CD14-positive monocyte (primary cell): ENCODE measurements at regions not wholly inside any gene's neighbourhood (a gene's known extent, or its start where the extent isn't known, plus 50 kb on each side); places are given as distances from the start of the nearest gene placed in this dataset.

Experiments
- DNase-seq, 3 donors: peaks; one replicate each; pipeline ENCODE4 v3.0.0-alpha.2; 2011 to 2022
- H2AFZ ChIP-seq: 2 replicates; pipeline ENCODE4 v1.6.0; 2012; ENCODE audit warnings: mild to moderate bottlenecking, low read depth, low read length, inconsistent platforms; ENCODE audit not compliant: insufficient read depth, poor library complexity, severe bottlenecking
- H3K27ac ChIP-seq, 2 donors: 1 replicate in 1 of 2; 2 replicates in 1 of 2; pipeline ENCODE4 v1.5.1; 2012 to 2013; ENCODE audit warnings: low read length in 2 of 2, control low read depth in 1 of 2, inconsistent platforms in 1 of 2, low read depth in 1 of 2, mild to moderate bottlenecking in 1 of 2
- H3K27me3 ChIP-seq, 2 donors: one replicate each; pipeline versions ENCODE4 v1.6.0 to v1.6.1; 2011 to 2013; ENCODE audit warnings: low read length in 2 of 2; ENCODE audit not compliant: control insufficient read depth in 2 of 2, insufficient read depth in 2 of 2
- H3K36me3 ChIP-seq, 2 donors: replicated peaks in 1 of 2; 1 replicate in 1 of 2; 2 replicates in 1 of 2; pipeline versions ENCODE4 v1.5.1 to v1.6.1; 2012 to 2013; ENCODE audit warnings: low read length in 2 of 2, control low read depth in 1 of 2, inconsistent platforms in 1 of 2, mild to moderate bottlenecking in 1 of 2; ENCODE audit not compliant: insufficient read depth in 2 of 2, control insufficient read depth in 1 of 2
- H3K4me1 ChIP-seq, 2 donors: 1 replicate in 1 of 2; 2 replicates in 1 of 2; pipeline versions ENCODE4 v1.5.1 to v1.6.1; 2012 to 2013; ENCODE audit warnings: low read length in 2 of 2, control low read depth in 1 of 2, inconsistent platforms in 1 of 2, mild to moderate bottlenecking in 1 of 2, moderate library complexity in 1 of 2; ENCODE audit not compliant: insufficient read depth in 2 of 2, control insufficient read depth in 1 of 2
- H3K4me2 ChIP-seq: replicated peaks from 2 replicates; pipeline ENCODE3; 2012; ENCODE audit warnings: low read length, moderate library complexity, mild to moderate bottlenecking; ENCODE audit not compliant: poor library complexity, severe bottlenecking; ENCODE audit errors: extremely low read depth
- H3K4me3 ChIP-seq, 3 experiments: fragments of 200-600 bp in 1 of 3; sonication (generic) in 1 of 3; replicated peaks in 1 of 3; 1 replicate in 2 of 3; 2 replicates in 1 of 3; pipeline ENCODE4 v1.5.1; 2011 to 2013; ENCODE audit warnings: low read length in 3 of 3, mild to moderate bottlenecking in 3 of 3, control low read depth in 2 of 3, low read depth in 2 of 3, inconsistent platforms in 1 of 3, moderate library complexity in 1 of 3
- H3K79me2 ChIP-seq: 2 replicates; pipeline ENCODE4 v1.6.0; 2012; ENCODE audit warnings: mild to moderate bottlenecking, control low read depth, inconsistent platforms, low read length, moderate library complexity; ENCODE audit not compliant: insufficient read depth
- H3K9ac ChIP-seq: 2 replicates; pipeline ENCODE4 v1.6.0; 2017; ENCODE audit warnings: low read length, mild to moderate bottlenecking; ENCODE audit not compliant: insufficient read depth, poor library complexity, severe bottlenecking
- H3K9me3 ChIP-seq, 2 donors: replicated peaks in 1 of 2; 1 replicate in 1 of 2; 2 replicates in 1 of 2; pipeline versions ENCODE4 v1.5.1 to v1.6.1; 2012 to 2013; ENCODE audit warnings: low read length in 2 of 2, control low read depth in 1 of 2; ENCODE audit not compliant: control insufficient read depth in 1 of 2, insufficient read depth in 1 of 2
- H4K20me1 ChIP-seq: 2 replicates; pipeline ENCODE4 v1.6.0; 2012; ENCODE audit warnings: mild to moderate bottlenecking, low read length, control low read depth, moderate library complexity; ENCODE audit not compliant: insufficient read depth
- H3K27ac Mint-ChIP-seq, 7 donors: one replicate each; pipeline ENCODE4 v1.8.0; 2020; ENCODE audit warnings: mild to moderate bottlenecking in 7 of 7, mixed read lengths in 7 of 7, moderate library complexity in 6 of 7, inconsistent platforms in 2 of 7
- H3K27me3 Mint-ChIP-seq, 3 donors: one replicate each; pipeline ENCODE4 v1.8.0; 2021 to 2022; ENCODE audit warnings: low read depth in 3 of 3, mild to moderate bottlenecking in 3 of 3, mixed read lengths in 3 of 3, moderate library complexity in 3 of 3, inconsistent platforms in 1 of 3
- H3K36me3 Mint-ChIP-seq, 2 donors: one replicate each; pipeline ENCODE4 v1.8.0; 2020; ENCODE audit warnings: mixed read lengths in 2 of 2, inconsistent platforms in 1 of 2, mild to moderate bottlenecking in 1 of 2
- H3K4me1 Mint-ChIP-seq: one replicate; pipeline ENCODE4 v1.8.0; 2020; ENCODE audit warnings: mild to moderate bottlenecking, mixed read lengths
- H3K4me3 Mint-ChIP-seq, 2 donors: one replicate each; pipeline ENCODE4 v1.8.0; 2020; ENCODE audit warnings: mild to moderate bottlenecking in 2 of 2, mixed read lengths in 2 of 2, moderate library complexity in 1 of 2
- H3K9me3 Mint-ChIP-seq, 7 donors: one replicate each; pipeline ENCODE4 v1.8.0; 2020 to 2022; ENCODE audit warnings: mixed read lengths in 7 of 7, mild to moderate bottlenecking in 6 of 7, moderate library complexity in 6 of 7, inconsistent platforms in 2 of 7
- WGBS: methylation state at CpG from one replicate; pipeline ENCODE4 v1.1.5; 2013; ENCODE audit warnings: missing lambda C conversion rate; ENCODE audit not compliant: insufficient coverage; 5-methylcytosine and 5-hydroxymethylcytosine counted together
- intact Hi-C, 2 donors: fragments of 100-400 bp; cut with micrococcal nuclease; formaldehyde crosslinking; loops; one replicate each; pipeline versions ENCODE4 v1.15.0 to v1.15.1; 2023
- TF ChIP-seq, protein P1 (sequence below): fragments of 200-600 bp; IDR thresholded peaks from one replicate; pipeline ENCODE4 v1.8.0; 2022; ENCODE audit warnings: antibody characterized with exemption, mild to moderate bottlenecking

DNA sequence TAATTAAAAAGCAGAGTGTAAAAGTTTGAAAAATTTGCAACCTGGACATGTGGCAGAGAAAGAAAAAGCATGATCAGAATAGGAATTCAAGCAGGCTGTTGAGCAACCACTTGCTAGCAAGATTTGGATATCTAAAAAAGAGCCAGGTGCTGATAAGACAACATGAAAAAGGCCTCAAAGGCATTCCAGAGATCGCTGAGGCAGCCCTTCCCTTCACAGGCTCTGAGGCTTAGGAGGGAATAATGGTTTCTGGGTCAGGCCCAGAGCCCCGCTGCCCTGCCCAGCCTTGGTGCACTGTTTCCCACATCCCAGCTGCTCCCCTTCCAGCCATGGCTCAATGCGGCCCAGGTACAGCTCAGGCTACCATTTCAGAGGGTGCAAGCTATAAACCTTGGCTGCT lies 64.1 kb upstream of the EEPD1 start:
- no peaks in the 10 kb centered on the region for H3K79me2 ChIP-seq
- H3K36me3 Mint-ChIP-seq = no peaks in the 10 kb centered on the region
- no peak overlapping the region for H3K27ac Mint-ChIP-seq

DNA sequence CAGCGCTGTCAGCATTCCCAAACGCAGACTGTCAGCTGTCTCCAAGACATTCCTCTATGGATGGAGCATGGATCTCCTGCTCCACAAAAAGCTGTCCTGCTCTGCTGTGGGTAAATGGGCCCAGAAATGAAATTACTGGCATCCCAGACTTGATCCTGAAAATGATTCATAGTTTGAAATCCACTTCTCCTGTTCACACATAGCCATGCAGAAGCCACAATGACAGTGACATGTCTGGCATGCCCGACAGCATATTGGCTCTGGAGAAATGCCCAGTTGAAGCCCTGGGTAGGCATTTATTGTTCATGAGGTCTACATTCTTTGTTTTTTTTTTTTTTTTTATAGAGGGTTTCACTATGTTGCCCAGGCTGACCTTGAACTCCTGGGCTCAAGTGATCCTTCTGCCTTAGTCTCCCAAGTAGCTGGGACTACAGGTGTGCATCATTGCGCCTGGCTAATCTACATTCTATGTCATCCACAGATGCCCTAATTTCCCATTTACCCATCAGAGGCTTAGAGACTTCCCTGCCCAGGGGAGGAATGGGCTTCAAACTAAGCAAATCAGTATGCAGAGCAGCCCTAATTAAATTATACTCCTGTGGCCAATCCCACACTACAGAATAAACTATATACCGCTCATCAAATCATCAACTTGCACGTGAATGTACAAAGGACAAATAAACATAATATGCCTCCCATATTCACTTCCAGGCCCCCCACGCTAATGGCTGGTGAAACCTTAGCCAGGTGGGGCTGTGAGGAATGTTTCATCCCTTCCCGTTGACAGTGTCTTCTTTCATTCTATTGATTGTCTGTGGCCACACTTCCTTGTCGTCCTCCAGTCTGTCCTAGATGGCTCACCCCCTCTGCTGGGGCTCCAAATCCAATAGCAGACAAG lies 61.8 kb upstream of the EEPD1 start:
- Histone ChIP-seq H2AFZ (no peak overlapping the region), H3K79me2 (no peaks in the 10 kb centered on the region), H3K9me3 (peaks cover 4 to 14% of the 10 kb centered on the region in 2 donors), H3K27me3 (no peaks in the 10 kb centered on the region), H3K4me2 (no peak overlapping the region), H3K4me1 (no peaks in the 10 kb centered on the region), H3K4me3 (no peak overlapping the region), H3K27ac (no peak overlapping the region), H3K36me3 (no peaks in the 10 kb centered on the region), H4K20me1 (no peaks in the 10 kb centered on the region), H3K9ac (no peak overlapping the region)
- H3K27me3 Mint-ChIP-seq = peaks cover 0 to 2% (median 0%) of the 10 kb centered on the region in 3 donors
- no peak overlapping the region for H3K4me3 Mint-ChIP-seq
- TF ChIP-seq, protein P1, sequence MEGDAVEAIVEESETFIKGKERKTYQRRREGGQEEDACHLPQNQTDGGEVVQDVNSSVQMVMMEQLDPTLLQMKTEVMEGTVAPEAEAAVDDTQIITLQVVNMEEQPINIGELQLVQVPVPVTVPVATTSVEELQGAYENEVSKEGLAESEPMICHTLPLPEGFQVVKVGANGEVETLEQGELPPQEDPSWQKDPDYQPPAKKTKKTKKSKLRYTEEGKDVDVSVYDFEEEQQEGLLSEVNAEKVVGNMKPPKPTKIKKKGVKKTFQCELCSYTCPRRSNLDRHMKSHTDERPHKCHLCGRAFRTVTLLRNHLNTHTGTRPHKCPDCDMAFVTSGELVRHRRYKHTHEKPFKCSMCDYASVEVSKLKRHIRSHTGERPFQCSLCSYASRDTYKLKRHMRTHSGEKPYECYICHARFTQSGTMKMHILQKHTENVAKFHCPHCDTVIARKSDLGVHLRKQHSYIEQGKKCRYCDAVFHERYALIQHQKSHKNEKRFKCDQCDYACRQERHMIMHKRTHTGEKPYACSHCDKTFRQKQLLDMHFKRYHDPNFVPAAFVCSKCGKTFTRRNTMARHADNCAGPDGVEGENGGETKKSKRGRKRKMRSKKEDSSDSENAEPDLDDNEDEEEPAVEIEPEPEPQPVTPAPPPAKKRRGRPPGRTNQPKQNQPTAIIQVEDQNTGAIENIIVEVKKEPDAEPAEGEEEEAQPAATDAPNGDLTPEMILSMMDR = no peak
- WGBS = 96% methylated on average over 5 of the region's 9 CpGs
- H3K27ac Mint-ChIP-seq = peak overlapping the region in 2 of 7 donors; percentile 3 to 4
- peaks cover 4 to 23% (median 13%) of the 10 kb centered on the region in 7 donors for H3K9me3 Mint-ChIP-seq
- intact Hi-C loops = no loop called here
- DNase-seq = no peak
- no peaks in the 10 kb centered on the region for H3K4me1 Mint-ChIP-seq
- no peaks in the 10 kb centered on the region for H3K36me3 Mint-ChIP-seq

More for the DNA sequence above, 64.1 kb upstream of the EEPD1 start:
- no peaks in the 10 kb centered on the region for H3K4me1 ChIP-seq
- DNase-seq = no peak
- no peak overlapping the region for H3K4me2 ChIP-seq
- H3K9ac ChIP-seq = no peak overlapping the region
- intact Hi-C loops = no loop called here
- H3K9me3 ChIP-seq = peaks cover 4 to 14% of the 10 kb centered on the region in 2 donors
- H3K4me3 Mint-ChIP-seq = no peak overlapping the region
- no peaks in the 10 kb centered on the region for H3K27me3 ChIP-seq
- TF ChIP-seq, protein P1 = no peak
- H3K27me3 Mint-ChIP-seq = peaks cover 2 to 4% (median 3%) of the 10 kb centered on the region in 3 donors
- H3K27ac ChIP-seq = no peak overlapping the region
- peaks cover 4 to 21% (median 13%) of the 10 kb centered on the region in 7 donors for H3K9me3 Mint-ChIP-seq
- H2AFZ ChIP-seq = no peak overlapping the region
- no peak overlapping the region for H3K4me3 ChIP-seq
- H3K36me3 ChIP-seq = no peaks in the 10 kb centered on the region
- H4K20me1 ChIP-seq = no peaks in the 10 kb centered on the region
- WGBS = 50% methylated on average over 2 of the region's 3 CpGs
- no peaks in the 10 kb centered on the region for H3K4me1 Mint-ChIP-seq
